Left renal cortex interstitium (tissue), 4 donors: ENCODE measurements at regions not wholly inside any gene's neighbourhood (a gene's known extent, or its start where the extent isn't known, plus 50 kb on each side); places are given as distances from the start of the nearest gene placed in this dataset.
"Not testable (repeated sequence)": the region's sequence is repeated elsewhere in the genome, so short reads cannot be mapped to it uniquely, and the experiment has no call there.

ENCODE experiments used
- DNase-seq, 4 donors: peaks; one replicate each; pipeline ENCODE4 v3.0.0-alpha.2; 2013; ENCODE audit warnings: low read depth in 4 of 4, low spot score in 2 of 4, missing footprints in 1 of 4

DNA sequence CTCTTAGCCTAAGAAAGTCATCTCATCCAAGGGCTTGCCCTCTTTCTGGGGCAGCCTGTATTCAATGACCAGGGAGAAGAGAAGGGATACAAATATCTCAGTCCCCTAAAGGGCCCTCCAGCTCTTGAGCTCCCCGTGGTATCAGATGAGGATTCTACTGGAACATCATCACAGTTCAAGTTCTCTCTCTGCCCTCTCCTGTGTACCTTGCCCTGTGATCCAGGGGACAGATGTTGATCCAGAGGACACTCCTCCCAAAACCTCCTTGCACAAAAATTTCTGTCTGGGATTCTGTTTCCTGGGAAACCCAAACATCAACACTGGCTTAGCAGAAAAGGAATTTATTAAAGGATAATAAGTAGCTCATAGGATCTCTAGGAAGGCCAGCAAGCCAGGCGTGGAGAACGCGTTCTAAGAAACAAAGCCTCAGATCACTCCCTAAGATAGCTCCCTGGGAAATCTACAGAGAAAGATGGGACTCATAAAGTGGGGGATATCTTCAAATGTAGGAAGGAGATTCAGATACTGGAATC is 296.3 kb upstream of the KLF3 start:
- DNase-seq = no peak

GRCh38 chr4:38368613-38369012 is 295.4 kb upstream of the KLF3 start:
- no peak for DNase-seq

- DNase-seq = no peak
These were observed 292.6 kb upstream of the KLF3 start for GRCh38 chr4:38371391-38371851.

DNA sequence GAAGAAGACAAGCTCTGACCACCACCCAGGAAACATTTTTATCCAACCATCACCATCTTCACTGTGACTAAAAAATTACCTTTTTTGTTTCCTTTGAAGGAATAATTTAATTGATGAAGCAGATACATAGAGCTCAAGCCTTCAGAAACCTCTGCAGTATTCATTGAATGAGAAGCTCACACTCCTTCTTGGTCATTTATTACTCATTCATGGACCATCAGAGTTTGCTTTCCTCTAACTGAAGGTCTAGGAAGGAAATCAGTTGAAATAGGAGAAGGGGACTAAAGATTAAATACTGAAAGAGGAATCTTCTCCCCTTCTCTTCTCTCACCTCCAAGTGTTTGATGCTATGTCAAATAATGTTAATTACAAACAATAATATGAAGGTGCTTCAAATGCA is 290.6 kb upstream of the KLF3 start:
- no peak for DNase-seq

GRCh38 chr4:38377195-38377594 is 286.8 kb upstream of the KLF3 start:
- no peak for DNase-seq

DNA sequence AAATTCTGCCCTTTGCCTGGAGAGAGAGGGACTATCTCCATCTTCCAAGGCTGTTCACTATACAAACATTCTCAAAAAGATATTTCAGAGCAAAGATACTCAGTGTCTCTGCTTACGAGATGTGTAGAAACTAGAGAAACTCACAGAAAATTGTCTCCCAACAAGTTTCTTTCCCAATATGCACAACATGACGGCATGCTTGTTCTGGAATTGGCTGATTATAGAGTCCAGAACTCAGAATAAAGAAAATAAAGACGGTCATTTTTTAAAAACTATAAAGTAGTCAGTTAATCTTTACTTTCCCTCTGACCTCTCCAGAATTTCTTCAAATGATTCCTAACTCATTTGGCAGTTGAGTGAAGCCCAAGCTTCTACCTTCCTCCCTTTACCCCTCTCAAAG is 285.5 kb upstream of the KLF3 start:
- DNase-seq = no peak

GRCh38 chr4:38381788-38382187 is 282.2 kb upstream of the KLF3 start:
- no peak for DNase-seq

GRCh38 chr4:38382520-38382919 is 281.5 kb upstream of the KLF3 start:
- DNase-seq = no peak

DNA sequence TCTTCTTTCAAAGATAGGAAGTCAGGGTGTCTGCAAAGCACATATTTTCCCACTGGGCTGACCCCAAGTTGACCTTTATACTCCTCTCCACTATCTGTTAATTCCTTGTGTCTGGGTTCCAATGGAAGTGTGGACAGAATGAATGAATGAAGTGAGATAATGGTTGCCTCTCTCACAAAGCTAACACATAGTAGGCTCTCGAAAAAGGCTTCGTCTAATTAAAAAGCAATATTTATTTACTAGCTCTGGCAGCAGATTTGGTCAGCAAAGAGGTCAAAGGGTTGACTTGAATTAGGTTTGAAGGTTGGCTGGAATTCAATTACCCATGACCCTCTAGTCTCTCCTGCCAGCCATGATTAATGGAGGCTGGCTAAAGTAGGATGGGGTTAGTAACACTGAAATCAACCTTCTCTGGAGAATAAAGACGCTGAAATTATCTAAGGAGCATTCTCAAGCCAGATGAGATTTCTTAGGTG is 280.3 kb upstream of the KLF3 start:
- DNase-seq = no peak

- peak in 1 of 4 donors; percentile 41 for DNase-seq
These were observed 278.6 kb upstream of the KLF3 start for GRCh38 chr4:38385093-38386004.

DNA sequence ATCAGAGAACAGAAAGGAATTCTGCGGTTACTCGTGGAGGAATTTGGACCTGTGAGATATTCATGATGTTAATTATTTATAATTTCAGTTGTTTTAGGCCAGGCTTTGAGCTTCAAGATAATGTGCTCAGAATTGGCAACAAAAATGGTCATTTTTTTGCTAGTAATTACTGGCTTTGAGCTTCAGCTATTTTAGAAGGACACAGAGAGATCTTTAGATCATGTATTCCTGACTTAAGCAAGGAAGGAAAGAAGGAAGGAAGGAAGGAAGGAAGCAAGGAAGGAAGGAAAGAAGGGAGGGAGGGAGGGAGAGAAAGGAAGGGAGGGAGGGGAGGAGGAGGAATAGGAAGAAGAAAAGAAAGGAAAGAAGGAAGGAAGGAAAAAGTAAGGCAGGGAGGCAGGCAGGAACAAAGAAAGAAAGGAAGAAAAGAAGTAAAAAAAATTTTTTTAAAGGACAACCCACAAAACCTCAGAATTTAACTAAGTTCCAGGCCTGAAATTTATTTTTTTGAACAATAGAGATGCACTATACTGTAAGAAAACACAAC is 277.9 kb upstream of the KLF3 start:
- DNase-seq = no peak

GRCh38 chr4:38386654-38387188 is 277.3 kb upstream of the KLF3 start:
- no peak for DNase-seq

- no peak for DNase-seq
These were observed 276.7 kb upstream of the KLF3 start for GRCh38 chr4:38387348-38387747.

- no peak for DNase-seq
These were observed 276.2 kb upstream of the KLF3 start for GRCh38 chr4:38387819-38388218.

GRCh38 chr4:38388907-38389306 is 275.1 kb upstream of the KLF3 start:
- DNase-seq = not testable (repeated sequence)

GRCh38 chr4:38390969-38391545 is 272.9 kb upstream of the KLF3 start:
- DNase-seq = no peak

DNA sequence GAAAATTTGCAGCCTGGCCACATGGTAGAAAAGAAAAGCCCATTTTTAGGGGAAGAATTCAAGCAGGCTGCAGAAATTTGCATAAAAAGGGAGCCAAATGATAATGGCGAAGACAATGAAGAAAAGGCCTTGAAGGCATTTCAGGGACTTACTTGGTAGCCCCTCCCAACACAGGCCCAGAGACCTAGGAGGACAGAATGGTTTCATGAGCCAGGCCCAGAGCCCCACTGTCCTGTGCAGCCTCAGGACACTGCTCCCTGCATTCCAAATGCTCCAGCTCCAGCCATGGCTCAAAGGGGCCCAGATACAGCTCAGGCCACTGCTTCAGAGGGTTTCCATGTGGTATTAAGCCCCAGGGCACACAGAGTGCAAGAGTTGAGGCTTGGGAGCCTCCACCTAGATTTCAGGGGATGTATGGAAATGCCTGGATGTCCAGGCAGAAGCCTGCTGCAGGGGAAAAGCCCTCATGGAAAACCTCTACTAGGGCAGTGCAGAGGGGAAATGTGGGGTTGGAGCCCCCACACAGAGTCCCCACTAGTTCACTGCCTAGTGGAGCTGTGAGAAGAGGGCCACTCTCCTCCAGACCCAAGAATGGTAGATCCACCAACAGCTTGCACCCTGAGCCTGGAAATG is 271.7 kb upstream of the KLF3 start:
- no peak for DNase-seq

- no peak for DNase-seq
These were observed 267.9 kb upstream of the KLF3 start for GRCh38 chr4:38396091-38396490.

- no peak for DNase-seq
These were observed 267.0 kb upstream of the KLF3 start for GRCh38 chr4:38396845-38397547.

DNA sequence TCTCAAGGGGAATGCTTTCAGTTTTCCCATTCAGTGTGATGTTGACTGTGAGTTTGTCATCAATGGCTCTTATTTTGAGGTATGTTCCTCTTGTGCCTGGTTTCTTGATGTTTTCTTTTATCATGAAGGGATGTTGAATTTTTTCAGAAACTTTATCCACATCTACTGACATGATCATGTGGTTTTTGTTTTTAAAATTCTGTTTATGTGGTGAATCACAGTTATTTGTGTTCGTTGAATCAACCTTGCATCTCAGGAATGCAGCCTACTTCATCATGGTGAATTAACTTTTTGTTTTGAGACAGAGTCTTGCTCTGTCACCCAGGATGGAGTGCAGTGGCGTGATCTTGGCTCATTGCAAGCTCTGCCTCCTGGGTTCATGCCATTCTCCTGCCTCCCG is 263.1 kb upstream of the KLF3 start:
- no peak for DNase-seq
